ENCODE measurements at regions not wholly inside any gene's neighbourhood (a gene's known extent, or its start where the extent isn't known, plus 50 kb on each side); places are given as distances from the start of the nearest gene placed in this dataset.

DNA sequence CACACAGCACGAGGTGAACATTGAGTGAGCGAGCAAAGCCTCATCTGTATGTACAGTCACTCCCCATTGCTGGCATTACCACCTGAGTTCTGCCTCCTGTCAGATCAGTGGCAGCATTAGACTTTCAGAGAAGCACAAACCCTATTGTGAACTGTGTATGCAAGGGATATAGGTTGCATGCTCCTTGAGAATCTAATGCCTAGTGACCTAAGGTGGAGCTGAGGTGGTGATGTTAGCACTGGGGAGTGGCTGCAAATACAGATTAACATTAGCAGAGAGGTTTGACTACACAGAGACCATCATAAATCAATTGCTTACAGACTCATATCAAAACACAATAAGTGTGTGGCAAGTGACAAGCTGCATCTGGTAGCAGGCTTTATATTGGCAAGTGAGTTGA, 262.5 kb upstream of the ANO5 start:
- H3K9me3 Mint-ChIP-seq: no peaks in the 10 kb centered on the region
- H3K27ac Mint-ChIP-seq: no peak overlapping the region
- no peaks in the 10 kb centered on the region for H3K4me1 Mint-ChIP-seq (ENCODE audit: unreplicated experiment)
- H3K36me3 Mint-ChIP-seq: no peaks in the 10 kb centered on the region
- H3K27me3 Mint-ChIP-seq: no peaks in the 10 kb centered on the region
- H3K4me3 Mint-ChIP-seq: no peak overlapping the region
- TF ChIP-seq, protein P1, sequence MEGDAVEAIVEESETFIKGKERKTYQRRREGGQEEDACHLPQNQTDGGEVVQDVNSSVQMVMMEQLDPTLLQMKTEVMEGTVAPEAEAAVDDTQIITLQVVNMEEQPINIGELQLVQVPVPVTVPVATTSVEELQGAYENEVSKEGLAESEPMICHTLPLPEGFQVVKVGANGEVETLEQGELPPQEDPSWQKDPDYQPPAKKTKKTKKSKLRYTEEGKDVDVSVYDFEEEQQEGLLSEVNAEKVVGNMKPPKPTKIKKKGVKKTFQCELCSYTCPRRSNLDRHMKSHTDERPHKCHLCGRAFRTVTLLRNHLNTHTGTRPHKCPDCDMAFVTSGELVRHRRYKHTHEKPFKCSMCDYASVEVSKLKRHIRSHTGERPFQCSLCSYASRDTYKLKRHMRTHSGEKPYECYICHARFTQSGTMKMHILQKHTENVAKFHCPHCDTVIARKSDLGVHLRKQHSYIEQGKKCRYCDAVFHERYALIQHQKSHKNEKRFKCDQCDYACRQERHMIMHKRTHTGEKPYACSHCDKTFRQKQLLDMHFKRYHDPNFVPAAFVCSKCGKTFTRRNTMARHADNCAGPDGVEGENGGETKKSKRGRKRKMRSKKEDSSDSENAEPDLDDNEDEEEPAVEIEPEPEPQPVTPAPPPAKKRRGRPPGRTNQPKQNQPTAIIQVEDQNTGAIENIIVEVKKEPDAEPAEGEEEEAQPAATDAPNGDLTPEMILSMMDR (conservative IDR thresholded peaks at IDR 0.05): no peak
- no peak for DNase-seq (ENCODE audit: extremely low spot score, unreplicated experiment)

DNA sequence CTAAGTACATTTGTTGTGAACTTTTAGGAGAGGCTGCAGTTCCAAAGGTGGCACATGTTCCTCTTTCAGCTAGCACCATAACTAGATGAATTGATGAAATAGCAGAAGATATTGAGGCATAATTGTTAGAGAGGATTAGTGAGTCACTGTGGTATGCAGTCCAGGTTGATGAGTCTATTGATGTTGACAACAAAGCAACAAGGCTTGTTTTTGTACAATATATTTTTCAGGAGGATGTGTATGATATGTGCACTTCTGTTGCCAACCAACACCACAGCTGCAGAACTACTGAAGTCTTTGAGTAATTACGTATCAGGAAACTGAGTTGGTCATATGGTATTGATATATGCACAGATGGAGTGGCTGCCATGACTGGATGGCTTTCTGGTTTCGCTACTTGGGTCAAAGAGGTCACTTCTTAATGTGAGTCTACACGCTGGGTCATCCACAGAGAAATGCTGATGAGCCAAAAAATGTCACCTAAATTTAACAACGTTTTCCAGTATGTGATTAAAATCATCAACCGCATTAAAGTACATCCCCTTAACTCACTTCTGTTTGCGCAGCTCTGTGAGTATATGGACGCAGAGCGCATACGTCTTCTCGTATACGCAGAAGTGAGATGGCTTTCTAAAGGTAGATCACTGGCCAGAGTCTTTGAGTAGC, 261.3 kb upstream of the ANO5 start:
- no peak overlapping the region for H3K27ac Mint-ChIP-seq
- no peak for DNase-seq (ENCODE audit: extremely low spot score, unreplicated experiment)
- H3K9me3 Mint-ChIP-seq: no peaks in the 10 kb centered on the region
- H3K4me3 Mint-ChIP-seq: no peak overlapping the region
- no peaks in the 10 kb centered on the region for H3K27me3 Mint-ChIP-seq
- no peaks in the 10 kb centered on the region for H3K36me3 Mint-ChIP-seq
- TF ChIP-seq, protein P1 (conservative IDR thresholded peaks at IDR 0.05): no peak
- H3K4me1 Mint-ChIP-seq (ENCODE audit: unreplicated experiment): no peaks in the 10 kb centered on the region

DNA sequence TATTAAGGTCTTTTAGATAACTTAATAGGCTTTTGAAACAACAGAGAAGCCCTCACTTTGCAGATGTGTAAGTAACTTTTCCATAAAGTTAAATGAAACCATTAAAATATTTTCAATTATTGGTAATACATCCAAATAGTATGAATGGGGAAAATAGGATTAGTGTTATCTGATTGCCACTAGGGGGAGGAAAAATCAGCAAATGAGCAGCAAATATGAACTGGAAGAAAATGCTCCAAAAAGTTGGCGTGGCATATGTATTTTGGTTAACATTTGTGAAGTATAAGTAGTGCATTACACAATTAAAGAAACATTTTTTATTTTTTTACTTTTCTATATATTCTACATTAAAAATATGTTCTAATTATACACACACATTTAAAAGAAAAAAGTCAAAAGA, 259.8 kb upstream of the ANO5 start:
- H3K36me3 Mint-ChIP-seq: no peaks in the 10 kb centered on the region
- H3K27me3 Mint-ChIP-seq: no peaks in the 10 kb centered on the region
- TF ChIP-seq, protein P1 (conservative IDR thresholded peaks at IDR 0.05): peak; percentile 79
- no peak overlapping the region for H3K4me3 Mint-ChIP-seq
- no peak for DNase-seq (ENCODE audit: extremely low spot score, unreplicated experiment)
- H3K27ac Mint-ChIP-seq: no peak overlapping the region
- H3K4me1 Mint-ChIP-seq (ENCODE audit: unreplicated experiment): no peaks in the 10 kb centered on the region
- H3K9me3 Mint-ChIP-seq: no peaks in the 10 kb centered on the region

DNA sequence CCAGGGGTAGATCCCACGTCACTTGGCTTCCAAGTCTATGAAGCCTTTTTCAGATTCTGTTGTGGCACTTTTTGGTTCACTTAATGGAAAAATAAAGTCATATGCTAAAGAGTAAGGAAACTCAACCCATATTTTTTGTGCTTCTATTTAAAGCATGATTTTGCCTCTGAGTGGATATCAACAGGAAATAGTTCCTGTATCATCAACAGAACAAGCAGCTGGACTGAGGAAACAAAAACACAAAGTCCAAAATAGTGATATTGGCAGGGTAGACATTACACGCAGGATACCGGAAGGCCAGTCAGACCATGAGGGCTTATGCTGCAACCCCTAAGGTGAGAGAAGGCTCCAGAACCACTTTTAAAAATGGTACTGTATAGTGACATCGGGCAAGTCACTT, 248.3 kb upstream of the ANO5 start:
- DNase-seq (ENCODE audit: extremely low spot score, unreplicated experiment): no peak
- Mint-ChIP-seq H3K27ac (no peak overlapping the region), H3K4me1 (ENCODE audit: unreplicated experiment) (no peaks in the 10 kb centered on the region), H3K9me3 (no peaks in the 10 kb centered on the region), H3K4me3 (no peak overlapping the region), H3K27me3 (no peaks in the 10 kb centered on the region), H3K36me3 (no peaks in the 10 kb centered on the region)
- TF ChIP-seq, protein P1 (conservative IDR thresholded peaks at IDR 0.05): no peak

DNA sequence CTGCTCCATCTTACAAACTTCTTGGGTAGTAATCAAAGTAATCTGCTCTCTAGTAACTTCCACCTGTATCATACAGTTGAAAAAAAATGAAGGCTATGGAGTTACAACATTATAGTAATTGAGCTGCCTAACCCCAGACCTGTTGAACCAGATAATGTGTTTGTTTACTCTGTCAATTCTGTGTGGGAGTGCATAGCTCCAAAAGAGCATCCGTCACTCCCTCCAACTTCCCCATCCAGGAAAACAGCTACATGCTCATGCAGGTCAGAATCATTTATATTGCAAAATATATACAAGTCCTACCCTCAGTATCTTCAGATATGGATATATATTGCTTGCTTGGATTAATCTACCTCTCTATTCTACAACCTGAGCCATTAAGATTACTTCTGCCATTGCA, 244.0 kb upstream of the ANO5 start:
- H3K27ac Mint-ChIP-seq: no peak overlapping the region
- no peaks in the 10 kb centered on the region for H3K9me3 Mint-ChIP-seq
- H3K27me3 Mint-ChIP-seq: no peaks in the 10 kb centered on the region
- no peak for DNase-seq (ENCODE audit: extremely low spot score, unreplicated experiment)
- TF ChIP-seq, protein P1 (conservative IDR thresholded peaks at IDR 0.05): no peak
- H3K36me3 Mint-ChIP-seq: no peaks in the 10 kb centered on the region
- H3K4me1 Mint-ChIP-seq (ENCODE audit: unreplicated experiment): no peaks in the 10 kb centered on the region
- H3K4me3 Mint-ChIP-seq: no peak overlapping the region
